MCF 10A (cell line): ENCODE measurements at regions not wholly inside any gene's neighbourhood (a gene's known extent, or its start where the extent isn't known, plus 50 kb on each side); places are given as distances from the start of the nearest gene placed in this dataset.
"Not testable (repeated sequence)": the region's sequence is repeated elsewhere in the genome, so short reads cannot be mapped to it uniquely, and the experiment has no call there.

ENCODE experiments used
- BruUV-seq: library from RNA; stranded (reverse); fragments of 400-500 nt; replicated peaks from 2 replicates; lab custom pipeline; 2021; lab: Mats Ljungman, UMichigan
- CTCF ChIA-PET: fragments of 300-600 bp; sonication (Branson Sonifier 250); formaldehyde crosslinking; extraction: SDS; loops from one replicate; lab custom pipeline; 2021; ENCODE audit warnings: antibody characterized with exemption, inconsistent platforms; lab: Yijun Ruan, JAX
- POLR2A ChIA-PET: fragments of 300-600, 350-650 bp; sonication (Branson Sonifier 250); formaldehyde crosslinking; extraction: SDS; loops from one replicate; lab custom pipeline; 2020; ENCODE audit warnings: antibody characterized with exemption, inconsistent platforms; lab: Yijun Ruan, JAX
- DNase-seq: peaks from one replicate; pipeline ENCODE4 v3.0.0-alpha.2; 2018; ENCODE audit not compliant: unreplicated experiment
- H3K27ac Mint-ChIP-seq: one replicate; pipeline ENCODE4 v1.8.0; 2022; ENCODE audit warnings: mild to moderate bottlenecking, low read depth, mixed read lengths; ENCODE audit not compliant: unreplicated experiment
- H3K27me3 Mint-ChIP-seq: one replicate; pipeline ENCODE4 v1.8.0; 2022; ENCODE audit warnings: mixed read lengths; ENCODE audit not compliant: insufficient read depth, unreplicated experiment
- H3K36me3 Mint-ChIP-seq: one replicate; pipeline ENCODE4 v1.8.0; 2022; ENCODE audit warnings: mild to moderate bottlenecking, moderate library complexity, mixed read lengths; ENCODE audit not compliant: insufficient read depth, unreplicated experiment
- H3K4me1 Mint-ChIP-seq: one replicate; pipeline ENCODE4 v1.8.0; 2022; ENCODE audit warnings: mixed read lengths; ENCODE audit not compliant: insufficient read depth, unreplicated experiment
- H3K4me3 Mint-ChIP-seq: one replicate; pipeline ENCODE4 v1.8.0; 2022; ENCODE audit warnings: mild to moderate bottlenecking, moderate library complexity, mixed read lengths; ENCODE audit not compliant: unreplicated experiment
- H3K9me3 Mint-ChIP-seq: one replicate; pipeline ENCODE4 v1.8.0; 2022; ENCODE audit warnings: mixed read lengths; ENCODE audit not compliant: unreplicated experiment
- intact Hi-C: fragments of 100-400 bp; cut with micrococcal nuclease; formaldehyde crosslinking; loops from 2 replicates; pipeline ENCODE4 v1.14.1; 2022

GRCh38 chr9:42931045-42931444, 747.6 kb downstream of the SPATA31A6 start:
- H3K4me3 Mint-ChIP-seq, intact Hi-C loops, H3K27ac Mint-ChIP-seq, H3K4me1 Mint-ChIP-seq, H3K27me3 Mint-ChIP-seq, BruUV-seq, POLR2A ChIA-PET, DNase-seq, H3K36me3 Mint-ChIP-seq, H3K9me3 Mint-ChIP-seq, CTCF ChIA-PET: not testable (repeated sequence)

GRCh38 chr9:42937583-42938235, 754.2 kb downstream of the SPATA31A6 start:
- H3K9me3 Mint-ChIP-seq, CTCF ChIA-PET, intact Hi-C loops, H3K4me3 Mint-ChIP-seq, H3K27me3 Mint-ChIP-seq, H3K27ac Mint-ChIP-seq, DNase-seq, H3K36me3 Mint-ChIP-seq, POLR2A ChIA-PET, H3K4me1 Mint-ChIP-seq, BruUV-seq: not testable (repeated sequence)

- CTCF ChIA-PET, H3K27me3 Mint-ChIP-seq: not testable (repeated sequence)
Observed at GRCh38 chr9:42947050-42947449, 763.6 kb downstream of the SPATA31A6 start.

GRCh38 chr9:42951239-42951638, 767.8 kb downstream of the SPATA31A6 start:
- not testable (repeated sequence) for BruUV-seq

More at GRCh38 chr9:42947050-42947449, 763.6 kb downstream of the SPATA31A6 start:
- BruUV-seq, H3K9me3 Mint-ChIP-seq, H3K36me3 Mint-ChIP-seq, H3K27ac Mint-ChIP-seq, H3K4me1 Mint-ChIP-seq, DNase-seq, H3K4me3 Mint-ChIP-seq, POLR2A ChIA-PET, intact Hi-C loops: not testable (repeated sequence)

GRCh38 chr9:42965155-42965554, 781.7 kb downstream of the SPATA31A6 start:
- BruUV-seq, H3K27ac Mint-ChIP-seq, CTCF ChIA-PET: not testable (repeated sequence)

More at GRCh38 chr9:42951239-42951638, 767.8 kb downstream of the SPATA31A6 start:
- H3K4me1 Mint-ChIP-seq, POLR2A ChIA-PET, H3K4me3 Mint-ChIP-seq, H3K9me3 Mint-ChIP-seq, H3K27me3 Mint-ChIP-seq, H3K27ac Mint-ChIP-seq, H3K36me3 Mint-ChIP-seq, intact Hi-C loops, CTCF ChIA-PET: not testable (repeated sequence)
- DNase-seq, result peak; percentile 11

GRCh38 chr9:42971872-42972271, 788.4 kb downstream of the SPATA31A6 start:
- peaks cover 22% of the 10 kb centered on the region for H3K27me3 Mint-ChIP-seq
- BruUV-seq, DNase-seq, H3K4me1 Mint-ChIP-seq, H3K27ac Mint-ChIP-seq, H3K9me3 Mint-ChIP-seq, intact Hi-C loops, H3K36me3 Mint-ChIP-seq, CTCF ChIA-PET, POLR2A ChIA-PET, H3K4me3 Mint-ChIP-seq: not testable (repeated sequence)

More at GRCh38 chr9:42965155-42965554, 781.7 kb downstream of the SPATA31A6 start:
- POLR2A ChIA-PET, DNase-seq, H3K36me3 Mint-ChIP-seq, H3K9me3 Mint-ChIP-seq, intact Hi-C loops, H3K4me3 Mint-ChIP-seq, H3K4me1 Mint-ChIP-seq: not testable (repeated sequence)
- H3K27me3 Mint-ChIP-seq, result peaks cover 22% of the 10 kb centered on the region

GRCh38 chr9:42974725-42975124, 791.3 kb downstream of the SPATA31A6 start:
- BruUV-seq, H3K4me1 Mint-ChIP-seq, intact Hi-C loops, POLR2A ChIA-PET, H3K27ac Mint-ChIP-seq, H3K36me3 Mint-ChIP-seq, CTCF ChIA-PET, DNase-seq, H3K9me3 Mint-ChIP-seq, H3K27me3 Mint-ChIP-seq, H3K4me3 Mint-ChIP-seq: not testable (repeated sequence)

GRCh38 chr9:42984761-42985160, 801.3 kb downstream of the SPATA31A6 start:
- H3K27ac Mint-ChIP-seq, intact Hi-C loops, H3K9me3 Mint-ChIP-seq, H3K4me3 Mint-ChIP-seq, POLR2A ChIA-PET, DNase-seq, BruUV-seq, H3K4me1 Mint-ChIP-seq, H3K36me3 Mint-ChIP-seq, CTCF ChIA-PET: not testable (repeated sequence)
- H3K27me3 Mint-ChIP-seq, result peaks cover 11% of the 10 kb centered on the region
